Fibroblast of pulmonary artery (primary cell): ENCODE measurements at regions not wholly inside any gene's neighbourhood (a gene's known extent, or its start where the extent isn't known, plus 50 kb on each side); places are given as distances from the start of the nearest gene placed in this dataset.
"Not testable (repeated sequence)": the region's sequence is repeated elsewhere in the genome, so short reads cannot be mapped to it uniquely, and the experiment has no call there.

ENCODE experiments used
- DNase-seq: peaks from one replicate; pipeline ENCODE4 v3.0.0-alpha.2; 2010; ENCODE audit warnings: low read depth
- H3K4me3 ChIP-seq: replicated peaks from 2 replicates; pipeline ENCODE4 v1.5.1; 2011; ENCODE audit warnings: low read depth, mild to moderate bottlenecking, control low read depth, low read length, moderate library complexity
- CTCF ChIP-seq: IDR thresholded peaks from 2 replicates; pipeline ENCODE4 v1.5.1; 2011; ENCODE audit warnings: mild to moderate bottlenecking, control low read depth, low read length, inconsistent platforms; ENCODE audit errors: missing control alignments

DNA sequence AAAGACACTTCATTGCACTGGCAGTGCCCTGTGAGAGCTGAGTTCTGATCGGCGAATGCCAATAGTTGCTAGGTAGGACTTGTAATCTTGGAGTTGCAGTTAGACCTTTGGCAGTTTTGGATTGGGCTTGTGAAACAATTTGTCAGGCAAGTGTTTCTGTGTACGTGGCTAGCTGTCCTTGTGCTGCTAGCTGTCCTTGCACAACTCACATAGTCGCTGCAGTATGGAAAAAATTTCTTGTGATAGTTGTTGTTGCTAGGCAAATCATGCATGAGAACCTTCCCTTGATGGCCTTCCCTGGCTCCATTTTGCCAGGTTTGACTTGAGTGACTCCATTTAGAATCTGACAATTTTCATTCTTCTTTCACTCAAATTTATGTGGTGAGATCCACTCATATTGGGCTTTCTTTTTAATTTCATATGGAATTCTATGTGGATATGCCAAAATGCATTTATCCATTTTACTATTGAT, 140.7 kb downstream of the APIP start:
- no peak for DNase-seq
- TF ChIP-seq CTCF = no peak

DNA sequence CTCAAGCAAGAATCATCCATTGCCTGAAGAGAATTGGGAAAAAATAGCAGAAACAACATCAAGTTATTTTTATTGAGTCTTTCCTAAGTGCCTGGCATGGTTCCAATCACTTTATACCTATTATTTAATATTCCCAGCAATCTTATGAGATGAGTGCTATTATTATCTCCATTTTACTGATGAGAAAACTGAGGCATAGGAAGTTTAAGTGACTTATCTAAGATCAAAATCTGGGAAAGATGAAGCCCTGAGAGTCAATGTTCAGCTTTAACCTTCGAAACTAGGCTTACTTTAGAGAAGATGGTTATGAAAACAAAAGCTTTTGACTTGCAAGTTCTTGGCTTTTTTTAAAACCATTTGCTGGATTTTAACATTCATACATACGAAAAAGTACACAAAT, 141.6 kb downstream of the APIP start:
- no peak for DNase-seq
- TF ChIP-seq CTCF = no peak
- H3K4me3 ChIP-seq = no peak overlapping the region

More for the DNA sequence above, 140.7 kb downstream of the APIP start:
- no peak overlapping the region for H3K4me3 ChIP-seq

GRCh38 chr11:34773826-34774225, 142.4 kb downstream of the APIP start:
- TF ChIP-seq CTCF = no peak
- H3K4me3 ChIP-seq = no peak overlapping the region
- no peak for DNase-seq

DNA sequence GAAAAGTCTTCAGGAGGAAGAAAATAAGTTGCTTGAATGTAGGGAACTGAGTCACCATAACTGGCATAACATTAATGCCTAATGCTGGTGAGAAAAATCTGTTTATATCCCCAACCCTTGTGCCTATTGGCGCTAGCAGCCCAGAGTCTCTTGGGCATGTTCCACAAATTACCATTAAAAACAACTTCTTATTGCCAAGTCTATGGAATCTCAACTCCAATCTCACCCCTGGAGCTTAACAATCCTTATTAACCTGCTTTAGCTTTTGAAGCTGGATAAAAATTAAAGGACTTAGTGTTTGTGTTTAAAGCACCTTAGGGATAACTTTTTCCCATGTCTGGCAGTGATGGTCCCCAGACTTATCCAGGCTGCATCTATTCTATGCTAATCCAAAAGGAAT, 143.0 kb downstream of the APIP start:
- DNase-seq = no peak
- H3K4me3 ChIP-seq = no peak overlapping the region
- no peak for TF ChIP-seq CTCF

GRCh38 chr11:34770111-34770510, 146.1 kb downstream of the APIP start:
- DNase-seq = no peak
- no peak for TF ChIP-seq CTCF
- H3K4me3 ChIP-seq = no peak overlapping the region

GRCh38 chr11:34769224-34769623, 147.0 kb downstream of the APIP start:
- H3K4me3 ChIP-seq = no peak overlapping the region
- no peak for DNase-seq
- TF ChIP-seq CTCF = no peak

DNA sequence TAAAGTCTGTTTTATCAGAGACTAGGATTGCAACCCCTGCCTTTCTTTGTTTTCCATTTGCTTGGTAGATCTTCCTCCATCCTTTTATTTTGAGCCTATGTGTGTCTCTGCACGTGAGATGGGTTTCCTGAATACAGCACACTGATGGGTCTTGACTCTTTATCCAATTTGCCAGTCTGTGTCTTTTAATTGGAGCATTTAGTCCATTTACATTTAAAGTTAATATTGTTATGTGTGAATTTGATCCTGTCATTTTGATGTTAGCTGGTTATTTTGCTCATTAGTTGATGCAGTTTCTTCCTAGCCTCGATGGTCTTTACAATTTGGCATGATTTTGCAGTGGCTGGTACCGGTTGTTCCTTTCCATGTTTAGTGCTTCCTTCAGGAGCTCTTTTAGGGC, 141.7 kb downstream of the EHF start:
- H3K4me3 ChIP-seq, DNase-seq: not testable (repeated sequence)
